K562 (cell line): ENCODE measurements at regions not wholly inside any gene's neighbourhood (a gene's known extent, or its start where the extent isn't known, plus 50 kb on each side); places are given as distances from the start of the nearest gene placed in this dataset.

ENCODE experiments used
- ATAC-seq: fragments of 200-7000 bp; cut with Tn5 transposase; 3 replicates; pipeline ENCODE4 v1.9.1; 2020; ENCODE audit warnings: moderate library complexity
- BruUV-seq: library from RNA; stranded (reverse); fragments of 400-500 nt; replicated peaks from 2 replicates; lab custom pipeline; 2021; lab: Mats Ljungman, UMichigan
- CTCF ChIA-PET: fragments of 300-600 bp; formaldehyde crosslinking; extraction: SDS; loops from one replicate; lab custom pipeline; 2021; ENCODE audit warnings: low intra/inter-chr PET ratio; lab: Yijun Ruan, JAX
- POLR2A ChIA-PET: fragments of 300-600, 350-650 bp; sonication (Branson Sonifier 250); formaldehyde crosslinking; extraction: SDS; loops from one replicate; lab custom pipeline; 2021; ENCODE audit warnings: antibody characterized with exemption, inconsistent platforms; lab: Yijun Ruan, JAX
- DNase-seq, 4 experiments: peaks; one replicate each; pipeline versions ENCODE4 v3.0.0 to v3.0.0-alpha.2; 2011 to 2018; ENCODE audit warnings: low spot score in 3 of 4, mixed read lengths in 3 of 4; ENCODE audit errors: extremely low read depth in 1 of 4
- FAIRE-seq: peaks from 2 replicates; lab custom pipeline; 2011; peaks lifted over from hg19 to GRCh38; lab: Jason Lieb, UNC
- H2AFZ ChIP-seq: 2 replicates; pipeline ENCODE4 v1.6.0; 2011; ENCODE audit warnings: low read depth, low read length, control low read depth, inconsistent platforms
- H3K27ac ChIP-seq: fragments of 200-600 bp; 3 replicates; pipeline ENCODE4 v1.8.0; 2011; ENCODE audit warnings: low read depth, mild to moderate bottlenecking, control low read depth, inconsistent platforms, low read length, moderate library complexity, mixed read lengths; ENCODE audit errors: extremely low read depth
- H3K27me3 ChIP-seq, 2 experiments: fragments of 300-600 bp in 1 of 2; 2 replicates in 1 of 2; 3 replicates in 1 of 2; pipeline versions ENCODE4 v1.6.0 to v1.8.0; 2011; ENCODE audit warnings: inconsistent platforms in 2 of 2, low read length in 2 of 2, mild to moderate bottlenecking in 1 of 2, mixed read lengths in 1 of 2, moderate library complexity in 1 of 2; ENCODE audit not compliant: control insufficient read depth in 2 of 2, insufficient read depth in 2 of 2
- H3K36me3 ChIP-seq: fragments of 300-600 bp; 3 replicates; pipeline ENCODE4 v1.8.0; 2011; ENCODE audit warnings: mild to moderate bottlenecking, low read length, inconsistent platforms; ENCODE audit not compliant: control insufficient read depth, insufficient read depth
- H3K4me1 ChIP-seq, 2 experiments: fragments of 200-600 bp in 1 of 2; replicated peaks in 1 of 2; 2 replicates in 1 of 2; 3 replicates in 1 of 2; pipeline versions ENCODE4 v1.5.1 to v1.8.0; 2011; ENCODE audit warnings: inconsistent platforms in 2 of 2, low read length in 2 of 2, mild to moderate bottlenecking in 1 of 2, mixed read lengths in 1 of 2, moderate library complexity in 1 of 2; ENCODE audit not compliant: control insufficient read depth in 2 of 2, insufficient read depth in 2 of 2
- H3K4me2 ChIP-seq: 2 replicates; pipeline ENCODE4 v1.6.1; 2011; ENCODE audit warnings: low read length, control low read depth, inconsistent platforms, mixed read lengths; ENCODE audit not compliant: insufficient read depth
- H3K4me3 ChIP-seq: fragments of 200-600 bp; sonication (generic), shearing (Covaris generic); 2 replicates; pipeline ENCODE4 v1.5.1; 2016; ENCODE audit warnings: control low read depth, inconsistent platforms
- H3K79me2 ChIP-seq: fragments of 200-600 bp; 3 replicates; pipeline ENCODE4 v1.8.0; 2011; ENCODE audit warnings: low read length, inconsistent platforms; ENCODE audit not compliant: control insufficient read depth, insufficient read depth
- H3K9ac ChIP-seq, 2 experiments: 2 replicates each; pipeline versions ENCODE4 v1.6.0 to v1.6.1; 2011; ENCODE audit warnings: low read depth in 2 of 2, low read length in 2 of 2, control low read depth in 1 of 2, inconsistent platforms in 1 of 2, mild to moderate bottlenecking in 1 of 2, mixed read lengths in 1 of 2; ENCODE audit not compliant: insufficient read depth in 1 of 2
- H3K9me1 ChIP-seq: one replicate; pipeline ENCODE4 v1.6.0; 2011; ENCODE audit warnings: inconsistent platforms, mild to moderate bottlenecking, low read length, moderate library complexity; ENCODE audit not compliant: control insufficient read depth, insufficient read depth
- H3K9me3 ChIP-seq: replicated peaks from 2 replicates; pipeline ENCODE4 v1.5.1; 2011; ENCODE audit warnings: low read depth, low read length, inconsistent platforms; ENCODE audit not compliant: control insufficient read depth, insufficient read depth
- H4K20me1 ChIP-seq: replicated peaks from 2 replicates; pipeline ENCODE4 v1.6.1; 2011; ENCODE audit warnings: low read length, inconsistent platforms, mixed read lengths; ENCODE audit not compliant: control insufficient read depth, insufficient read depth
- ETV6 ChIP-seq, 3 experiments: fragments of 150-350 bp in 1 of 3; sonication (generic) in 1 of 3; formaldehyde crosslinking in 1 of 3; IDR thresholded peaks; 2 replicates each; pipeline versions ENCODE4 v1.6.1 to v1.8.0; 2014 to 2022; ENCODE audit warnings: borderline replicate concordance in 2 of 3, low read depth in 2 of 3, antibody characterized with exemption in 1 of 3, low read length in 1 of 3, mild to moderate bottlenecking in 1 of 3, missing genetic modification reagents in 1 of 3
- LARP7 ChIP-seq: fragments of 450-650 bp; IDR thresholded peaks from 2 replicates; pipeline ENCODE4 v1.6.1; 2016
- PKNOX1 ChIP-seq: fragments of 450-650 bp; IDR thresholded peaks from 2 replicates; pipeline ENCODE4 v1.6.1; 2016
- RBM39 ChIP-seq: fragments of 200-400 bp; formaldehyde crosslinking; optimal IDR thresholded peaks from 2 replicates; pipeline ENCODE3; 2018; ENCODE audit warnings: low read depth, low read length
- SAFB2 ChIP-seq: fragments of 200-400 bp; formaldehyde crosslinking; IDR thresholded peaks from 2 replicates; pipeline ENCODE4 v1.6.1; 2018; ENCODE audit warnings: borderline replicate concordance, low read length, low read depth, moderate library complexity; ENCODE audit not compliant: severe bottlenecking
- SRSF3 ChIP-seq: fragments of 200-400 bp; formaldehyde crosslinking; IDR thresholded peaks from 2 replicates; pipeline ENCODE4 v1.6.1; 2016; ENCODE audit warnings: mild to moderate bottlenecking, low read length, moderate library complexity; ENCODE audit not compliant: insufficient read depth
- TBP ChIP-seq: optimal IDR thresholded peaks from 2 replicates; pipeline ENCODE3; 2011; ENCODE audit warnings: low read depth, low read length, improper control_type of control experiment
- TCF3 ChIP-seq: sonication (generic); formaldehyde crosslinking; IDR thresholded peaks from 2 replicates; pipeline ENCODE4 v1.4.0; 2020; ENCODE audit warnings: mild to moderate bottlenecking, missing genetic modification reagents
- TSC22D4 ChIP-seq: fragments of 450-650 bp; IDR thresholded peaks from 2 replicates; pipeline ENCODE4 v1.6.1; 2016; ENCODE audit warnings: missing genetic modification characterization, missing biosample characterization, control low read depth
- ZBTB8A ChIP-seq: fragments of 450-650 bp; IDR thresholded peaks from 2 replicates; pipeline ENCODE4 v1.6.1; 2018; ENCODE audit warnings: mild to moderate bottlenecking, moderate library complexity; ENCODE audit not compliant: partially characterized antibody
- ZNF316 ChIP-seq: fragments of 450-650 bp; IDR thresholded peaks from 2 replicates; pipeline ENCODE4 v1.6.1; 2016
- WGBS: fragments of 100-300 bp; shearing (Covaris generic); methylation state at CpG from one replicate; pipeline ENCODE4 v1.1.6; 2016; ENCODE audit warnings: low coverage, mixed read lengths; ENCODE audit not compliant: insufficient coverage; ENCODE audit errors: missing lambda C conversion rate; 5-methylcytosine and 5-hydroxymethylcytosine counted together
- in situ Hi-C: fragments of 300-500 bp; cut with MboI; formaldehyde crosslinking; loops from 4 replicates; pipeline ENCODE4 v1.15.0; 2018; ENCODE audit warnings: inconsistent platforms, mixed read lengths
- intact Hi-C: fragments of 100-400 bp; cut with micrococcal nuclease; formaldehyde crosslinking; loops from 2 replicates; pipeline ENCODE4 v1.14.2; 2022
- TF ChIP-seq, protein P1 (sequence below): sonication (generic); formaldehyde crosslinking; IDR thresholded peaks from 2 replicates; pipeline ENCODE4 v1.8.0; 2023; ENCODE audit warnings: missing genetic modification reagents, mild to moderate bottlenecking, borderline replicate concordance
- TF ChIP-seq, protein P2 (sequence below): fragments of 250-450 bp; sonication (Bioruptor Pico); IDR thresholded peaks from 2 replicates; pipeline ENCODE4 v1.4.0; 2020; ENCODE audit warnings: borderline replicate concordance

- TF ChIP-seq ETV6 (IDR thresholded peaks at IDR 0.05; ENCODE audit: borderline replicate concordance in 1 of 2, low read depth in 2 of 2, low read length in 1 of 2) (no peak), ETV6 (CRISPR knock-in tag; IDR thresholded peaks at IDR 0.05; ENCODE audit: borderline replicate concordance) (no peak), SRSF3 (no peak), PKNOX1 (peak; percentile 39; the same call in 1 of the 2 replicates), ZNF316 (no peak)
Measured at GRCh38 chr6:147621263-147621662, 112.8 kb downstream of the SAMD5 start (continued).

DNA sequence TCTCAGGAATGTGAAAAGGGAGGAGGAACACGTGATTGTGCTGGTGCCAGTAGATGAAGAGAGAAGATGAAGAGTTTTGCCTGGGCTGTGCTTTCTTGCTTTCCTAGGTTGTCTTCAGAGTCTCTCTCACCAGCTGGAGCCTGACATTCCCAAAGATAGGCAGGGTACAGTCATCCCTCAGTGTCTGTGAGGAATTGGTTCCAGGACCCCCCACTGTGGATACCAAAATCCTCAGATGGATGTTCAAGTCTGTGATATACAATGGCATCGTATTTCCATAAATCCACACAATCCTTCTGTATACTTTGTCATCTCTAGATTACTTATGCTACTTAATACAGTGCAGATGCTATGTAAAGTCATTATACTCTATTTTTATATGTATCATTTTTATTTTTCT, 113.5 kb downstream of the SAMD5 start:
- in situ Hi-C loops (no loop called here), intact Hi-C loops (no loop called here)
- peaks cover 13 to 21% of the 10 kb centered on the region in 2 experiments for H3K27me3 ChIP-seq
- no peak overlapping the region for H3K4me3 ChIP-seq
- no peaks in the 10 kb centered on the region for H3K9me3 ChIP-seq
- H3K4me2 ChIP-seq, result no peak overlapping the region
- ATAC-seq, result no peak
- no peak overlapping the region for H2AFZ ChIP-seq
- ChIA-PET CTCF (no interaction called here), POLR2A (no interaction called here)
- peak; percentile 35 for FAIRE-seq
- H3K4me1 ChIP-seq, result no peaks in the 10 kb centered on the region
- no peak overlapping the region for H3K27ac ChIP-seq
- no peaks in the 10 kb centered on the region for H3K36me3 ChIP-seq
- no TSS peak for BruUV-seq
- H3K79me2 ChIP-seq, result no peaks in the 10 kb centered on the region
- no peaks in the 10 kb centered on the region for H3K9me1 ChIP-seq
- H4K20me1 ChIP-seq, result no peaks in the 10 kb centered on the region
- whole genome bisulfite sequencing, result 0% methylated on average over 2 of the region's 2 CpGs
- no peak for DNase-seq
- no peak overlapping the region for H3K9ac ChIP-seq
- TF ChIP-seq, protein P1, sequence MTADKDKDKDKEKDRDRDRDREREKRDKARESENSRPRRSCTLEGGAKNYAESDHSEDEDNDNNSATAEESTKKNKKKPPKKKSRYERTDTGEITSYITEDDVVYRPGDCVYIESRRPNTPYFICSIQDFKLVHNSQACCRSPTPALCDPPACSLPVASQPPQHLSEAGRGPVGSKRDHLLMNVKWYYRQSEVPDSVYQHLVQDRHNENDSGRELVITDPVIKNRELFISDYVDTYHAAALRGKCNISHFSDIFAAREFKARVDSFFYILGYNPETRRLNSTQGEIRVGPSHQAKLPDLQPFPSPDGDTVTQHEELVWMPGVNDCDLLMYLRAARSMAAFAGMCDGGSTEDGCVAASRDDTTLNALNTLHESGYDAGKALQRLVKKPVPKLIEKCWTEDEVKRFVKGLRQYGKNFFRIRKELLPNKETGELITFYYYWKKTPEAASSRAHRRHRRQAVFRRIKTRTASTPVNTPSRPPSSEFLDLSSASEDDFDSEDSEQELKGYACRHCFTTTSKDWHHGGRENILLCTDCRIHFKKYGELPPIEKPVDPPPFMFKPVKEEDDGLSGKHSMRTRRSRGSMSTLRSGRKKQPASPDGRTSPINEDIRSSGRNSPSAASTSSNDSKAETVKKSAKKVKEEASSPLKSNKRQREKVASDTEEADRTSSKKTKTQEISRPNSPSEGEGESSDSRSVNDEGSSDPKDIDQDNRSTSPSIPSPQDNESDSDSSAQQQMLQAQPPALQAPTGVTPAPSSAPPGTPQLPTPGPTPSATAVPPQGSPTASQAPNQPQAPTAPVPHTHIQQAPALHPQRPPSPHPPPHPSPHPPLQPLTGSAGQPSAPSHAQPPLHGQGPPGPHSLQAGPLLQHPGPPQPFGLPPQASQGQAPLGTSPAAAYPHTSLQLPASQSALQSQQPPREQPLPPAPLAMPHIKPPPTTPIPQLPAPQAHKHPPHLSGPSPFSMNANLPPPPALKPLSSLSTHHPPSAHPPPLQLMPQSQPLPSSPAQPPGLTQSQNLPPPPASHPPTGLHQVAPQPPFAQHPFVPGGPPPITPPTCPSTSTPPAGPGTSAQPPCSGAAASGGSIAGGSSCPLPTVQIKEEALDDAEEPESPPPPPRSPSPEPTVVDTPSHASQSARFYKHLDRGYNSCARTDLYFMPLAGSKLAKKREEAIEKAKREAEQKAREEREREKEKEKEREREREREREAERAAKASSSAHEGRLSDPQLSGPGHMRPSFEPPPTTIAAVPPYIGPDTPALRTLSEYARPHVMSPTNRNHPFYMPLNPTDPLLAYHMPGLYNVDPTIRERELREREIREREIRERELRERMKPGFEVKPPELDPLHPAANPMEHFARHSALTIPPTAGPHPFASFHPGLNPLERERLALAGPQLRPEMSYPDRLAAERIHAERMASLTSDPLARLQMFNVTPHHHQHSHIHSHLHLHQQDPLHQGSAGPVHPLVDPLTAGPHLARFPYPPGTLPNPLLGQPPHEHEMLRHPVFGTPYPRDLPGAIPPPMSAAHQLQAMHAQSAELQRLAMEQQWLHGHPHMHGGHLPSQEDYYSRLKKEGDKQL (CRISPR knock-in tag), result no peak
- TF ChIP-seq SAFB2 (no peak), TCF3 (CRISPR knock-in tag) (no peak), ZBTB8A (no peak), TBP (no peak), RBM39 (no peak), TSC22D4 (tag) (no peak), LARP7 (no peak)
- TF ChIP-seq, protein P2, sequence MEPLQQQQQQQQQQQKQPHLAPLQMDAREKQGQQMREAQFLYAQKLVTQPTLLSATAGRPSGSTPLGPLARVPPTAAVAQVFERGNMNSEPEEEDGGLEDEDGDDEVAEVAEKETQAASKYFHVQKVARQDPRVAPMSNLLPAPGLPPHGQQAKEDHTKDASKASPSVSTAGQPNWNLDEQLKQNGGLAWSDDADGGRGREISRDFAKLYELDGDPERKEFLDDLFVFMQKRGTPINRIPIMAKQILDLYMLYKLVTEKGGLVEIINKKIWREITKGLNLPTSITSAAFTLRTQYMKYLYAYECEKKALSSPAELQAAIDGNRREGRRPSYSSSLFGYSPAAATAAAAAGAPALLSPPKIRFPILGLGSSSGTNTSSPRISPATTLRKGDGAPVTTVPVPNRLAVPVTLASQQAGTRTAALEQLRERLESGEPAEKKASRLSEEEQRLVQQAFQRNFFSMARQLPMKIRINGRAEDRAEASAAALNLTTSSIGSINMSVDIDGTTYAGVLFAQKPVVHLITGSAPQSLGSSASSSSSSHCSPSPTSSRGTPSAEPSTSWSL (CRISPR knock-in tag), result no peak
